ENCODE measurements at regions not wholly inside any gene's neighbourhood (a gene's known extent, or its start where the extent isn't known, plus 50 kb on each side); places are given as distances from the start of the nearest gene placed in this dataset.
A peak's percentile ranks its signal among the peaks of the same experiment; 100 is the strongest.
"Not testable (repeated sequence)": the region's sequence is repeated elsewhere in the genome, so short reads cannot be mapped to it uniquely, and the experiment has no call there.

DNA sequence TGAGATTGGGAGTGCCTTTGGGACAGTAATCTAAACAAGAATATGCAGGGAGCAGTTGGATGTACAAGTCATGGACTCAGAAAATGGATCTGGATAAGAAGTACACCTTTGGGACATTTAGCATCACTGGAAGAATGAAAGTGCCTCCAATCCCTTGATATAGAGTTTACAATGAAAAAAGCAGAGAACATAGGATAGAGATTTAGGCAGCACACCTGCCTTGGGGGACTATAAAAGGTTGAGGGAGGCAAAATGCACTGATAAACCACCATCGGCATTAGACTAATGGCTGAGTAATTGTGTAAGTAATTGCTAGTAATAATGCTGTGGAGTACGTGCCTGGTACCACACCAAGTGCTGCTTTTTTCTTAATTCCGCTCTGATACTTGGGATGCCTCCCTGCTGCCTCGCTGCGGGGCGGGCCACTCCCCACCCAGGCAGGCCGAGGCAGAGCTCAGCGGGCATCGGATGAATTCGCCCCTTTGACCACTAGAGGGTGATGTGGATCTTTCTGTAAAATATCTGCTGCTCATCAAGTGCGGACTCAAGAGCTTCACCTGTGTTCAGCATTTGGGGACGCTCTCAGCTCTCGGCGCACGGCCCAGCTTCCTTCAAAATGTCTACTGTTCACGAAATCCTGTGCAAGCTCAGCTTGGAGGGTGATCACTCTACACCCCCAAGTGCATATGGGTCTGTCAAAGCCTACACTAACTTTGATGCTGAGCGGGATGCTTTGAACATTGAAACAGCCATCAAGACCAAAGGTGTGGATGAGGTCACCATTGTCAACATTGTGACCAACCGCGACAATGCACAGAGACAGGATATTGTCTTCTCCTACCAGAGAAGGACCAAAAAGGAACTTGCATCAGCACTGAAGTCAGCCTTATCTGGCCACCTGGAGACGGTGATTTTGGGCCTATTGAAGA, 99.9 kb downstream of the ANKRD18B start:
- DNase-seq: peak; percentile 86

DNA sequence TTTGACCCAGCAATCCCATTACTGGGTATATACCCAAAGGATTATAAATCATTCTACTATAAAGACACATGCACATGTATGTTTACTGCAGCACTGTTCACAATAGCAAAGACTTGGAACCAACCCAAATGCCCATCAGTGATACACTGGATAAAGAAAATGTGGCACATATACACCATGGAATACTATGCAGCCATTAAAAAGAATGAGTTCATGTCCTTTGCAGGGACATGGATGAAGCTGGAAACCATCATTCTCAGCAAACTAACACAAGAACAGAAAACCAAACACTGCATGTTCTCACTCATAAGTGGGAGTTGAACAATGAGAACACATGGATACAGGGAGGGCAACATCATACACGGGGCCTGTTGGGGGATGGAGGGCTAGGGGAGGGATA, 104.3 kb downstream of the ANKRD18B start:
- DNase-seq: not testable (repeated sequence)

DNA sequence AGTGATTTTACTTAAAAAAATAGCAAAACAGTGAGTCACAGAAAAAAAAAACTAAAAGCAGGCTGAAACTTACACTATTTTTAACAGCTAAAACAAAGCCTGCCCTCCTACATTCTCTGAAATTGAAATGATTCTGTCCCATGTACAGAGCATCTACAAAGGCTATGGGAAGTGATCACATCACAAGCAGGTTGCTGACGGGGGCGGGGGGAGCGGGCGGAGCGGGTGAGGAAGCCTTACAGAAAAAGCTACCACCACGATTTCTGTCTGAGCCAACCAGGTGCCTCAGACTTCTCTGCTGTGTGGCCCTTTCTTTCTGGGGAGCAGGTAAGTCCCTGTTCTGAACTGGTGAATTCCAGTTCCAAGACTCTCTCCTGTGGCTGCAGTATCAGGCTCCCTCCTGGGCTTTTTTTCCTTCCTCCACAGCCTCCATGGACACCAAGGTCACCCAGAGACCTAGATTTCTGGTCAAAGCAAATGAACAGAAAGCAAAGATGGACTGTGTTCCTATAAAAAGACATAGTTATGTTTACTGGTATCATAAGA, 104.9 kb downstream of the ANKRD18B start:
- DNase-seq: no peak

DNA sequence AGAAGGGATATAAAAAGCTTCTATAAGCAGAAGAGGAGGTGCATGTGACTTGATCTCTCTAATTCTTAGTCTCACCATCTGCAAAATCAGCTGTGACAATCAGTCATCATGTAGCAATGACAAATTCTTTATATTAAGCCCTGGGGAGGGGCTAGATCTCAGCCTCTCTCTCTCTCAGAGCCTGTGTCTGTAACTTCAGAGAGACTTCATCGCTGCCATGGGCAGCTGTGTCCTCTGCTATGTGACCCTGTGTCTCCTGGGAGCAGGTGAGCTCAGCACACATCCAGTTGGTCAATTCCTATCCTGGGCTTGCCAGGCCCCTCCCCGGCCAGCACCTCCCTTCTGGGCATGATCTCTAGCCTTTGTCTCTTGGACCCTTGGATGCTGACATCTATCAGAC, 109.6 kb downstream of the ANKRD18B start:
- no peak for DNase-seq

DNA sequence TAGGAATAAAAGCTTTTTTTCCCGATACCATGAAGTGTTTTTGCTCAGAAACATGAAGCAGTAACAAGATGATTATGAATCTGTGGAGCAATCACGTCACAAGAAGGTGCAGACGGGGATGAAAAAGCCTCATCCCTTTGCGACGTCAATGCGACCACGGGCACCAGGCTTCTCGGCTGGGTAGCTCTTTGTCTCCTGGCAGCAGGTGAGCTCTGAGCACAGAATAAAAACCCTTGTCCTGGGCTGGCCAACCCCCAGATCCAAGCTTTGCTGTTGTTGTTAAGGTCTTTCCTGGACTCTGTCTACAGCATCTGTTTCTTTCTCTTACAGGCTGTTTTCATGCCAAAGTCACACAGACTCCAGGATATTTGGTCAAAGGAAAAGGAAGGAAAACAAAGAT, 113.8 kb downstream of the ANKRD18B start:
- peak; percentile 74 for DNase-seq

DNA sequence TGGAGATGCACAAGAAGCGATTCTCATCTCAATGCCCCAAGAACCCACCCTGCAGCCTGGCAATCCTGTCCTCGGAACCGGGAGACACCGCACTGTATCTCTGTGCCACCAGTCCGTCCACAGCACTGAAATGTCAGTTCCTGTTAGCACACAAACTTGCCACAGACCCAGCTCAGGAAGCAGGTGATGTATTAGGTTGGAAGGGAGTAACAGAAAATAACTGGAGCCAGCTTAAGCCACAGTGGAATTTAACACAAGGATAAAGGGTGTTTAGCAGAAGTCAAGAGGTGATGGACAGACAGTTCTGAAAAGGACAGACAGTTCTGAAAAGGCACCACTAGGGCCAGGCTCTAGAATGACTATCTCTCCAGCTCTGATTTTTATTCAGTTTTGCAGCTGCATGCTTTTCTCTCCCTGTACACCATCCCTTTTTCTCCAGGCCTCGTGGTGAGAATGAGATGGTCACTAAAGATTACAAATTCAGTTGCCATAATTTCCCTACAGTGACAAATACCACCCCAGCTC, 114.4 kb downstream of the ANKRD18B start:
- DNase-seq: peak; percentile 13

DNA sequence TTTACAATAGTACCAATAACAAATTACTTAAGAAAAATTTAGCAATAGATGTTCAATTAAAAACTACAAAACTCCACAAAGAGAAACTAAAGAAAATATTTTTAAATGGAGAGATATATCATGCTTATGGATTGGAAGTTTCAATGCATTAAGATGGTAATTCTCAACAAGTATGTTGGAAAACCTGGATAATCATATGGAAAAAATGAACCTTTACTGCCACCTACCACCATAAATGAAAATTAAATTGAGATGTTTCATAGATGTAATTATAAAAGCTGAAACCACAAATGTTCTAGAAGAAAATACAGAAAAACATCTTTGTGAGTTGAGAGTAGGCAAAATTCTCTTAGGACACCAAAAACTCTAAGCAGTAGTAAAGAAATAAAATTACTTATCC, 121.7 kb downstream of the ANKRD18B start:
- no peak for DNase-seq

DNA sequence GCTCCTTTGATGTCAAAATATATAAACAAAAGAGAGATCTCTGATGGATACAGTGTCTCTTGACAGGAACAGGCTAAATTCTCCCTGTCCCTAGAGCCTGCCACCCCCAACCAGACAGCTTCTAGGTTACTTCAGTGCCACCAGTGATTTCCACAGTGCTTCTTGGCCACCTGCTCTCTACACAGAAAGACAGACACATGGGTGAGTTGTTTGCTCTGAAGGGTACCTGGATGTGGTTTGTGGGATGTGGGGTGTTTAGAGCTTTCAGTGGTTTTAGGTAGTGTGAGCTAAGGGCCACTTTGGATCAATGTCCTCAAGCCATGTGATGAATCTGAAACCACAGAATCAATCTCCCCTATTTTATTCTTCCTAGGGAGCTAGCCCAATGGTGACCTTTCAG, 125.4 kb downstream of the ANKRD18B start:
- no peak for DNase-seq

DNA sequence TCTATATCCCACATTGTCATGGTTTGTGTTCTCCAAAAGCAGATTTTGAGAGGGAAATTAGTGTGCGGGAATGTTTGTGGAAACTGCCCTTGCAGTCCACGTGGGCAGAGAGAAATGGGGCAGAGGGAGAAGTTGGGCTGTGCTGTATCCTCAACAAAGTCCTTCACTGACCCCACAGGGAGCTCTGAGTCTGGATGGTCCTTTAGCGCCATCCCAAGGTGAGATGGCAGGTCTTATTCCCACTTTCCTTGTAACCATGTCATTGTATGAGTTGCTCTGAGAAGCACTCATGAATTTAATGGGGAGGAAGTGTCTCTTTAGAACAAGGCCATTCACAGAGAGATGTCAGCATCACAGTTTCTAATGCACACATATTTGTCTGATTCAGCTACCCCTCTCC, 127.1 kb downstream of the ANKRD18B start:
- DNase-seq: no peak

DNA sequence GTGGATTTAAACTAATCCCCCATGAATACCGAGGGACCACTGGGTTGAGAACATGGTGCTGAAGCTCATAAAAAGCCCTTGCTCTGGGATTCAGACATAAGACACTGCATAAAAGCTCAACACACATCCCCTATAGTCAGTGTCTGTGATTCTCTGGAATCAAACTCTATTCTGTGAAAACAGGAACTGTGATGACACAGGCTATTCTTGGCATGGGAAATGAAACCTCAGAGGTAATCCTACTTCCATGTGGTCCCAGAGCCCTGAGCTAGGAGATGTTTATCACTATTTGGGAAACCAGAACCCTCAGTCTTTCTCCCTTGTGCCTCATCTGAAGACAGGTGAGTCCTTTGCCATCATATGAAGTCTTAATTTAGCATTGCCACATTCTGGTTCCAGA, 135.4 kb upstream of the PRSS3 start:
- no peak for DNase-seq

DNA sequence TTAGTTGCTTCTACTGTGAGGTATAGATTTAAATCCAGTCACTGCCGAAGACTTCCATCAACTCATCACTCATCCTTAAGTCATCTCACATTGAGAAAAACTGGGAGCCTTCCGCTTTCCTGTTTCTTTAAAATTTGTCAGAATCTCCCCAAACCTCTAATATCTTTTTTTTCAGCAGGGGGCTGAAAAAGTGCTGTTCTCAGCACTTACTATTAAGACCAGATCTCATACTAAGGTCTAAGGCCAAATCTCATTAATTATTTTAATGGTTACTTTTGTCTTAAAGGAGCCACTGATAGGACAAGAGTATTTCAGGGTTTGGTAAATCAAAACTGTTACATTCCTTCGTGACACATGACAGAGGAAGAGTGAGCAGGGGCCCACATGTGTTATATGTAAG, 134.6 kb upstream of the PRSS3 start:
- no peak for DNase-seq

DNA sequence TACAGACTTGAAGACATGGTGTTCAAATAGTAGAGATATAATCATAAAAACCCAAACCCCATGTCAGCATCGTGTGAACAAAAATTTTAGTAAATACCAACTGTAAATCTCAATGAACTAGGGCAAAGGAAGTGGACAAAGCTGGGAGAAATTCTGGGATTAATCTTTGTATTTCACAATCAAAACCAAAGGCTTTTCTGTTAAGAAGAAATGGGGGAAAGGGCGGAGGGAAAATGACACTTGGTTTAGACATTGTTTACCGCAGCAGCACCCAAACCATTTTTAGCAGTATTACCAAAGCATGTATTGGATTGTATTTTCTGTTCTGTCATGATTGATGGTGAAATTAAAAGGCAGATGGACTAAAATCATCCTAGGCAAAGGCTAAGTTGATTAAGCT, 134.2 kb upstream of the PRSS3 start:
- DNase-seq: no peak

DNA sequence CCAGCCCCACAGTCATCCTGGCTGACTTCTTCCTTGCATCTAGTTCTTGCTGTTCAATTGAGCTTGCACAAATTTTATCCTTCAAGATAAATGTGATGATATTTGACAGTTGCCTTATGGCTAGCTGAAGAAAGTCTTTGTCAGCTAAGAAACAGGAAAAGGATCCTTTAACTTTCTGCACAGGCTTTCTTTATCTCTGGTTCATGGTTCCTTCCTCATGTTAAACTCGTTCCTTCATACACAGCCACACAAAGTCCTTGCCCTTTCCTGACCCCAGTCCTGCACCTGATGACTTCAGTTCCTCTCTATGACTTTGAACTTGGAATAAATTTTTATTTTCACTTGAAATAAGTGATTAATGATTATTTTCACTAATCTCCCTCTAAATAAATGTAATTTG, 132.5 kb upstream of the PRSS3 start:
- DNase-seq: no peak

DNA sequence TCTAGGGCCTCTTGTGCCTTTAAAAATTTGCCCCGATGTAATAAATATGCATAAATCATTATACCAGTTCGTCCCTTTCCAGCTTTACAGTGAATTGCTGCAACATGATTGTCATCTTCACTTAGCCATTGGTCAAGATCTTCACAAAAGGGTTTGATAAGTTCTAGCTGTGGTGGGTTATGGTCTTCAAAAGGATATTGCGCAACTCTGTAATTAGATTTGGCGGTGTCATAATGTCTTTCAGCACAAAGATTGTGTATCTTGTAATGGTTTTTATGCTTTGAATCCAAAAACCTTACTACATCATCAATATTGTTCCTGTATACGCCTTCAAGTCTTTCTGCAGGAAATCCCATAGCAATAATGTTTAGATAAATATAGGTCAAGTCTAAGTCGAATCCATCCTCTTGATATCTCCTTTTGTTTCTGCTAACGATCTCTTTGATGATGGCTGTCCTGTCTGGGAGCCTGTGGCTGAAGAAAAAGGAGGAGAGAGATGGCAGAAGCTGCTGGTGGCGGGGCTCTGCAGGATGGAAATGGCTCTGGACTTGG, 119.1 kb upstream of the PRSS3 start:
- peak; percentile 58 for DNase-seq

DNA sequence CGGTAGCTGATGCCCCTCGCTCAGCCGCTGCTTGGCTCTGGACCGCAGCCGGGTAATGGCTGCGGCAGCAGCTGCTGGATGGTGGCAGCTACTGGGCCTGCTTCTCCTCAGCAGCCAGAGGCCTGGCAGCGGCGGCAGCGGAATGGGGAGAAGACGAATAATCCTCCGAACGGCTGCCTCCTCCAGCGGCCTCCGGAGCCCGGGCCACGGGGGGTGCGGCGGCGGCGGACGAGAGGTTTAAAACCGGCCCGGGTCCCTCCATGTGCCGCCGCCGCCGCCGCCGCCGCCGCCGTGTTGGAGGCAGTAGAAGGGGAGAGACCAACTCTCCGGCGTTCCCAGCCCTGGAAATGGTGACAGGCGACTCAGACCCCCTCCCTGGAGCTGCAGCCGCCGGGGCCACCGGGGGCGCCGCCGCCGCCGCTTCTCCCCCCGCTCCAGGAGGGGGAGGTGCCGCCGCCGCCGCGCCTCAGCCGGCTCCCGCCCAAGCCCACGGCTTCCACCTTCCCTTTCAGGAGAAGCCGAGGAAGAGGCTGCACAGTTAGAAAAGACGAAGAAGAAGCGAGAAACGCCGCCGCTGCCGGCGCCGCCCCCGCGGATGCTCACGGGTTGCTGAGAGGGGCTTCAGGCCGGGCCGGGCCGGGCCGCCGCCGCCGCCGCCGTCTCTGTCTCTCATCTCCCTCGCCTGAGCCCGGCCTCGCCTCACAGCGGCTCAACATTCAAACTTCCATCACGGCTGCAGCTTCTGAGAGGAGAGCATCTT, 118.4 kb upstream of the PRSS3 start:
- DNase-seq: peak; percentile 84

DNA sequence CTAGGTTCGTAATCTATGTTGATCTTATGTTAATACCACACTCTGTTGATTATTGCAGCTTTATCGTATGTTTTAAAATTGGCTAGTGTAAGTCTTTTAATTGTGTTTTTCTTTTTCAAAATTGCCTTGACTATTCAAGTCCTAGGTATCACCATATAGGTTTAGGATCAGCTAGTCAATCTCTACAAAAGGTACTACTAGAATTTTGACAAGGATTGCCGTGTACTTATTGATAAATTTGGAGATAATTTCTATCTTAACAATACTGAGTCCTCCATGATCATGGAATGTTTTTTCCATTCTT, 117.9 kb upstream of the PRSS3 start:
- DNase-seq: peak; percentile 87

DNA sequence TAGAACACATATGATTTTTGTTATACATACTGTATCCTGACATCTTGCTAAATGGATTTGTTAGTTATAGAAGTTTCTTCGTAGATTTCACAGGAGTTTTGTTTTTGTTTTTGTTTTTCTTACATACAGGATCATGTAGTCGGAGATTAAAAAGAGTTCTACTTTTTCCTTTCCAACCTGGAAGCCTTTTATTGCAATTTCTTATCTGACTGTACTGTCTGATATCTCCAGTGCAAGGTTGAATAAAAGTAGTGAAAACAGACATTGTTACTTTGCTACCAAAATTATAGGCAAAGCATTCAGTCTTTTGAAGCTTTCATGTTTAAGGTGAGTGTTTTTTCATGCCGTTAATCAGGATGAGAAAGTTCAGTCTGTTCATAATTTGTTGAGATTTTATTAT, 117.4 kb upstream of the PRSS3 start:
- no peak for DNase-seq

DNA sequence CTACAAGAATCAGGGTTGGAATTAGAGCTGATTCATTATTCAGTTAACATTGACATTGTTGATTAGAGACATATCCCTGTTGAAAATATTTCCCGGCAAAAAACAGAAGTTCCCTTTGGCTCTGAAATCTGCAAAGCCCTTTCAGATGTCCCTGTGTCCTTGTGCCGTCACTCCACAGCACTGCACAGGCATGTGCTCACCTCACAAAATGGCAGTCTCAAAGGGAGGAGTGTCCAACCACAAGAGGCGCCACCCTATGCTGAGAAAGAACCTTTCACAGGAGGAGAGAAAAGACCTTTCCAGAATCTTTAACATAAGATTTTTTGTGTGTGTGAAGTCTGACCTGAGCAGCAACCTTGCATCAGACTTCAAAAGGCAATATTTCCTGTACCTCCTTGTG, 112.8 kb upstream of the PRSS3 start:
- no peak for DNase-seq

DNA sequence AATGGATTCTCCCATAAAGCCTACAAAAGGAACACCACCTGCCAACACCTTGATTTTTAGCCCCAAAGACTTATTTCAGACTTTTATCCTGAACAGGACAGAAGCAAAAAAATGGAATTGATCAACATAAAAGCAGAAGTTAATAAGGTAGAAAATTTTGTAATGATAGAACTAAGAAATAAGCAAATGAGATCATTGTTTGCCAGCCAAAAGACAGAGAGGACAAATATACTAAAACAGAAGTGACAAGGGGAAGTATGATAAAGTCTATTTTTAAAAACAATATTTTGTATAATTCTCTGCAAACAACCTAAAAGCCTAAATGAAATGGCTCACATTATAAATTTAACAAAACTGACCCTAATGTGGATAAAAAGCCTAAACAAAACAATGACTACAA, 110.5 kb upstream of the PRSS3 start:
- no peak for DNase-seq

DNA sequence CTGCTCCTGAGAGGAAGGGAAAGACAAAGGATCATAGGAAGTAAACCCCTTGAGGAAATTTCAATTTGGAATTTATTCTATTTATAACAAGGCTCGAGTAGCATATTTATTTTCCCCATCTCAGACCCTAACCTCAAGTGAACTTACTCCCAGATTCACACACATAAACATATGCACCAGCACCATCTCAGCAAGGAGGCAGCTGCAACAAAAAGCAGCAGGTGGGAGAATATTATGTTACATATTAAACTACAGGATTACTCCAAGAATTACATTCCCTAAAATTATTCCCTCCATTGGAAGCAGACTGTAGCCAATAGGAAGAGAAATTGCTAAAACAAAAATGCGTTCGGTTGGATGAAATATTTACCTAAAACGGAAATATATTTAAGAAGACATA, 108.4 kb upstream of the PRSS3 start:
- DNase-seq: peak; percentile 70

DNA sequence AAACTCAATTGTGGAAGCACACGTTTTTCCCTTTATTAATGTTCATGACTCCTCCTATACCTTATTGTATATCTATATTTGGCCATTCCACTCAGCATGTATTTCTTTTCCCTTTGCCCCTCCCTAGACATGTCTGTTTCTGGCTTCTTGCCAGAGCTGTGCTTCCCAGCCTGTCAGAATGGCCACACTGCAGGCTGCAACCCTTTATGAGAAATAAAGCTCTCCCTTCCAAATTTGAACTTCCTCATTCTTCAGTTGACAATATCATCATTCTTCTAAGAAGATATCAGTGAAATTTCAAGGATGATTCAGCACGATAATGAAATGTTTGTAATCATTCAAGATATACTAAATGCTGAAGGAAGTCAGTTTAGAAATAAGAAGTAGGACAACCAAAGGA, 107.6 kb upstream of the PRSS3 start:
- peak; percentile 77 for DNase-seq

DNA sequence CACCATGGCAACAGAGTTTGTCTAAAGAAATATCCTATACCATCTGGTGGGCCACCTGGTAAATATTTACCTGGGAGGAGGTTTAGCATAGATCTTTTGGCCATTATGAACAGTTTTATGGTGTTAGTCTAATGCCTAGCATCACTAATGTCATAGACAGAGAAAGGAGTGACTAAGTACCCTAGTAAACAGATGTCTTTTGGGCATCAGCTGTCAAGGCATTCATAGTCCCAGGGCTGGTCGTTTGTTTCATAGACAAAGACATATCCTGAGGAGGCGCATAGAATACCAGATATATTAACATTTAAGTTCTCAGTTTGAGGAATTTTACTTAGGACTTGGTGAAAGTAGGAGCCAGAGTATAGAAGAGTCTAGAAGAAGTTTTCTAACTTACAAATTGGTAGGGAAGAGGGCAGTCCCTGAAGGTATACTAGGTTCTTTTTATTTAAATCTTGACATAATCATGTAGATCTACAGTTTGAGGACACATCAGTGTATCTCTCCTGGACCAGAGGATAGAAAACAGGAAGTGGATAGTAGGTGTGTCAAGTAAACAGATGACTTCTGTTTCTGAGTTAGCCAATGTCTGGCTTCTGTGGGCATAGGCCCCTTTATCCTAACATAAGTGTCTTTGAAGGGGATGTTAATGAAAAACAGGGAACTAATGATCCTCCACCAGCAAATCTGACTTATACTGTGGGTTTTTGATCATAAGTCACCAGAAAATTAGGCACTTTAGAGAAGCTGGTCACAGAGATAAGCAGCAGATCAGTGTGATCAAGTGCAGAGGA, 105.0 kb upstream of the PRSS3 start:
- peak; percentile 61 for DNase-seq

DNA sequence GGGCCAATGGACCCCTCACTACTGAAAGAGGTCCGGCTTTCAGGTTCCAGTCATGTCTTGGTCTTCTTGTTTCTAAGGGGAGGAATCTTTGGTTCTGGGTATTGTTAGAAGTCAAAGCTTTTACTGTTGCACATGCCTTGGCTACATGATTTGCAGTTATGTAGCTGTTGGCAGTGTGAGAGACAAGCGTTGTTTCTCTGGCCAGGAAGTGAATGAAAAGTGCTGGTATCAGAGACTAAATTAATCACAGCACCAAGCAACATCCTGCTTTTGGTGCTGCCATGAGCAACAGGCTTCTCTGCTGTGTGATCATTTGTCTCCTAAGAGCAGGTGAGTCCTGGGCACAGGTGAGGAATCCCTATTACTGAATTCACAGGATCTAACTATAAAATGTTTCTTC, 100.1 kb upstream of the PRSS3 start:
- no peak for DNase-seq
